DND-41 (cell line): ENCODE measurements at regions not wholly inside any gene's neighbourhood (a gene's known extent, or its start where the extent isn't known, plus 50 kb on each side); places are given as distances from the start of the nearest gene placed in this dataset.

ENCODE experiments used
- ATAC-seq: fragments of 200-7000 bp; cut with Tn5 transposase; 3 replicates; pipeline ENCODE4 v1.9.1; 2021; ENCODE audit warnings: low read depth; ENCODE audit not compliant: insufficient read depth
- DNase-seq: peaks from one replicate; pipeline ENCODE4 v3.0.0-alpha.2; 2020
- H2AFZ ChIP-seq: 2 replicates; pipeline ENCODE4 v1.6.0; 2012; ENCODE audit warnings: low read depth, low read length
- H3K27ac ChIP-seq: 2 replicates; pipeline ENCODE4 v1.5.1; 2012; ENCODE audit warnings: low read length, inconsistent platforms
- H3K27me3 ChIP-seq: fragments of 200-600 bp; sonication (generic); 2 replicates; pipeline ENCODE4 v1.6.0; 2012; ENCODE audit warnings: low read length, mild to moderate bottlenecking, inconsistent platforms; ENCODE audit not compliant: insufficient read depth, poor library complexity
- H3K36me3 ChIP-seq: 2 replicates; pipeline ENCODE4 v1.5.1; 2012; ENCODE audit warnings: low read length, inconsistent platforms; ENCODE audit not compliant: insufficient read depth
- H3K4me1 ChIP-seq: 2 replicates; pipeline ENCODE4 v1.5.1; 2012; ENCODE audit warnings: mild to moderate bottlenecking, low read length; ENCODE audit not compliant: insufficient read depth
- H3K4me2 ChIP-seq: 2 replicates; pipeline ENCODE4 v1.6.0; 2012; ENCODE audit warnings: mild to moderate bottlenecking, moderate library complexity, low read length, inconsistent platforms; ENCODE audit not compliant: insufficient read depth
- H3K4me3 ChIP-seq, 2 experiments: fragments of 200-600 bp in 1 of 2; shearing (Covaris generic) in 1 of 2; 2 replicates each; pipeline ENCODE4 v1.5.1; 2012 to 2016; ENCODE audit warnings: inconsistent platforms in 2 of 2, low read length in 2 of 2, mild to moderate bottlenecking in 2 of 2, low read depth in 1 of 2, moderate library complexity in 1 of 2
- H3K79me2 ChIP-seq: 2 replicates; pipeline ENCODE4 v1.6.0; 2012; ENCODE audit warnings: low read length, inconsistent platforms; ENCODE audit not compliant: insufficient read depth
- H3K9ac ChIP-seq: 2 replicates; pipeline ENCODE4 v1.6.0; 2012; ENCODE audit warnings: low read depth, mild to moderate bottlenecking, inconsistent platforms, low read length, moderate library complexity
- H3K9me3 ChIP-seq: 2 replicates; pipeline ENCODE4 v1.5.1; 2012; ENCODE audit warnings: low read length, moderate library complexity, mild to moderate bottlenecking, inconsistent platforms; ENCODE audit not compliant: insufficient read depth, severe bottlenecking
- H4K20me1 ChIP-seq: 2 replicates; pipeline ENCODE4 v1.6.0; 2012; ENCODE audit warnings: low read length; ENCODE audit not compliant: insufficient read depth
- EZH2 ChIP-seq: IDR thresholded peaks from 3 replicates; pipeline ENCODE4 v1.6.1; 2012; ENCODE audit warnings: borderline replicate concordance, low read depth, mild to moderate bottlenecking, moderate library complexity, low read length, inconsistent platforms; ENCODE audit not compliant: severe bottlenecking
- TF ChIP-seq, protein P1 (sequence below): IDR thresholded peaks from 2 replicates; pipeline ENCODE4 v1.5.1; 2012; ENCODE audit warnings: borderline replicate concordance, low read length, moderate library complexity, mild to moderate bottlenecking; ENCODE audit not compliant: poor library complexity, severe bottlenecking; ENCODE audit errors: extremely low read depth

GRCh38 chr9:14396171-14396570 lies 82.2 kb upstream of the NFIB start:
- no peak for DNase-seq
- Histone ChIP-seq H3K9me3 (no peaks in the 10 kb centered on the region), H3K27ac (no peak overlapping the region), H3K9ac (no peak overlapping the region), H4K20me1 (no peaks in the 10 kb centered on the region), H3K79me2 (no peaks in the 10 kb centered on the region), H3K4me3 (no peak overlapping the region), H3K27me3 (no peaks in the 10 kb centered on the region), H3K4me1 (no peaks in the 10 kb centered on the region), H2AFZ (no peak overlapping the region), H3K36me3 (no peaks in the 10 kb centered on the region), H3K4me2 (no peak overlapping the region)
- no peak for ATAC-seq
- TF ChIP-seq, protein P1, sequence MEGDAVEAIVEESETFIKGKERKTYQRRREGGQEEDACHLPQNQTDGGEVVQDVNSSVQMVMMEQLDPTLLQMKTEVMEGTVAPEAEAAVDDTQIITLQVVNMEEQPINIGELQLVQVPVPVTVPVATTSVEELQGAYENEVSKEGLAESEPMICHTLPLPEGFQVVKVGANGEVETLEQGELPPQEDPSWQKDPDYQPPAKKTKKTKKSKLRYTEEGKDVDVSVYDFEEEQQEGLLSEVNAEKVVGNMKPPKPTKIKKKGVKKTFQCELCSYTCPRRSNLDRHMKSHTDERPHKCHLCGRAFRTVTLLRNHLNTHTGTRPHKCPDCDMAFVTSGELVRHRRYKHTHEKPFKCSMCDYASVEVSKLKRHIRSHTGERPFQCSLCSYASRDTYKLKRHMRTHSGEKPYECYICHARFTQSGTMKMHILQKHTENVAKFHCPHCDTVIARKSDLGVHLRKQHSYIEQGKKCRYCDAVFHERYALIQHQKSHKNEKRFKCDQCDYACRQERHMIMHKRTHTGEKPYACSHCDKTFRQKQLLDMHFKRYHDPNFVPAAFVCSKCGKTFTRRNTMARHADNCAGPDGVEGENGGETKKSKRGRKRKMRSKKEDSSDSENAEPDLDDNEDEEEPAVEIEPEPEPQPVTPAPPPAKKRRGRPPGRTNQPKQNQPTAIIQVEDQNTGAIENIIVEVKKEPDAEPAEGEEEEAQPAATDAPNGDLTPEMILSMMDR = no peak

DNA sequence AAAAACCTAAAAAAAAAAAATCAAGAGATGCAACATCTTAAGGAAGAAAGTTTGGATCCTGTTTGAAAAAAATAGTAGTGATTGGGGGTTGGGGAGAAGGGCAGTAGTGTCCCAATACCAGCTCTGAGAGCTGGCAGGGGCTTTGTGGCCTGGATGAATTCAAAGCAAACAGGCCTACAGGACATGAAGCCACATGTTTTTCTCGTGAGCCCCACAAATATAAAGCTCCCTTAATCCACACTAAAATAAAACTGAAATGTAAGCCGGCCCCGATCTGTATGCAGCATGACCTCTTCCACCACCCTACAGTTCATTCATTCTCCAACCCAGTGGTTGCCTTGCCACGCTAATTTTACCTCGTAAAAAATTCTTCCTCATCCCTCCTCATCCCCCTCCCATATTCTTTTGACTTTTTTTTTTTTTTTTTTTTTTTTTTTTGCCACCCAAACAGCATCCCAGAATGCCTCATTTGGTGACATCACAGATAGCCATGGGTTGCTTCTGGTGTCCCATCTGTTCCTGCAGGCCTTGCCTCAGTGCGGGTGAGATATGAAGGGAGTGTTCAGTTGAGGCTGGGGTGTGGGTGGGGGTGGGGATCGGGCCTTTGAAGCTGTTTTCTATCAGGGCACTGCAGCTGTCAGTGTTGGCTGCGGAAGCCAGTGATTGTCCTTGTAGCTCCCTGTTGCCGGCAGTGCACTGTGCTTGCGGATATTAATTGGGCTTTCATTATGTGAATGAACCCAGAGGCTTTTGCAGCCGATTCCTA lies 81.6 kb upstream of the NFIB start:
- DNase-seq = no peak
- Histone ChIP-seq H3K36me3 (no peaks in the 10 kb centered on the region), H3K4me1 (no peaks in the 10 kb centered on the region), H4K20me1 (no peaks in the 10 kb centered on the region), H3K27me3 (no peaks in the 10 kb centered on the region), H3K9me3 (no peaks in the 10 kb centered on the region), H2AFZ (no peak overlapping the region), H3K9ac (no peak overlapping the region), H3K79me2 (no peaks in the 10 kb centered on the region), H3K27ac (no peak overlapping the region), H3K4me2 (no peak overlapping the region), H3K4me3 (no peak overlapping the region)
- no peak for ATAC-seq
- no peak for TF ChIP-seq EZH2
- TF ChIP-seq, protein P1 = no peak

DNA sequence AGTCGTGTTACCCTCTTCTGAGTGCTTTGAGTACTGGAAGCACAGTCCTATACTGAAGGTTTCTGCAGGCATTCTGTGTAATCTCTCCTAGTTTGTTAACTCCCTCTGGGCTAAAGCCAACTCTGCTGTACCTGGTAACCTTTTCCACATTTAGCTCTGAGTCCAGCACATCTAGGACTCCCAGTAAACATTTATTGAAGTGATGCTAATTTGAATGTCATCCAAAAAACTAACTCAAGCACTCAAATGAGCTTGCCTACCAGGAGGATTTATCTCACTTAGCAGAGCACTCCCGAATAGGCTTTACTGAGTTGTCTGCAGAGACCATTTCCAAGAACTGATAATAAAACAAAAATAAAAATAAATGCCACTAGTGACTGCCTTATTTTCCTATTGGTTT lies 79.5 kb upstream of the NFIB start:
- Histone ChIP-seq H3K9ac (no peak overlapping the region), H3K27me3 (no peaks in the 10 kb centered on the region), H3K4me2 (no peak overlapping the region), H3K27ac (no peak overlapping the region), H3K9me3 (no peaks in the 10 kb centered on the region), H3K79me2 (no peaks in the 10 kb centered on the region), H2AFZ (no peak overlapping the region), H3K36me3 (no peaks in the 10 kb centered on the region), H3K4me3 (no peak overlapping the region), H3K4me1 (no peaks in the 10 kb centered on the region), H4K20me1 (no peaks in the 10 kb centered on the region)
- no peak for TF ChIP-seq EZH2
- TF ChIP-seq, protein P1 = no peak
- no peak for DNase-seq
- no peak for ATAC-seq
